ENCODE measurements at regions not wholly inside any gene's neighbourhood (a gene's known extent, or its start where the extent isn't known, plus 50 kb on each side); places are given as distances from the start of the nearest gene placed in this dataset.

DNA sequence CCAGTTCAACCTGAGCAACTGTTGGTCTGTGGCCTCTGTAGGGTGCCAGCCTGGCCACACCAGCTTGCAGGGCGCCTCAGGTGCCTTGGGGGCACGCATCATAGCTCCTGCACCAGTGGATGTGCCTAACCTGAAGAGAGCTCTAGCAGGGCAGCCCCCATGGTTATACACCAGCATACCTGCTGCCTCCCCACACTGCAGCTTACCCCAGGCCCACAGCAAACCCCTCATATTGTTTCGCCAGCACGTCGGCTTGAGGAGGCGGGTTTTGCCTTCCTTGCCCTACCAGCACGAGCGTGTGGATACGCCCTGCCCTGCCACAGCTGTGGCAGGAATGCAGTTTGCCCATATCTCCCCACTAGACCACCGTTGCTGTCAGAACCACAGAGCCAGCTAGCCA, 435.9 kb downstream of the SLCO4C1 start:
- Histone ChIP-seq H3K9me3 (ENCODE audit: low read length) (no peaks in the 10 kb centered on the region), H3K27me3 (ENCODE audit: low read length) (no peaks in the 10 kb centered on the region), H3K9me2 (replicated peaks; ENCODE audit: low read length) (no peaks in the 10 kb centered on the region), H3K27ac (ENCODE audit: low read length) (no peak overlapping the region), H2AFZ (ENCODE audit: low read length) (no peak overlapping the region), H3K9ac (ENCODE audit: low read length) (no peak overlapping the region), H3K4me2 (ENCODE audit: low read length) (no peak overlapping the region), H3K4me3 (ENCODE audit: low read length) (no peak overlapping the region), H3K4me1 (ENCODE audit: insufficient read depth, low read length) (no peaks in the 10 kb centered on the region), H3K79me2 (ENCODE audit: low read length) (no peaks in the 10 kb centered on the region), H4K20me1 (ENCODE audit: low read length) (no peaks in the 10 kb centered on the region), H3K36me3 (ENCODE audit: low read depth, low read length) (no peaks in the 10 kb centered on the region), H3F3A (ENCODE audit: low read length, unreplicated experiment) (no peaks in the 10 kb centered on the region)
- ChIA-PET CTCF (no interaction called here), POLR2A (ENCODE audit: unreplicated experiment) (no interaction called here)
- ATAC-seq (no peak), DNase-seq (no peak)
- no TSS peak for BruUV-seq (replicated peaks)
- TF ChIP-seq EZH2 (IDR thresholded peaks at IDR 0.05; ENCODE audit: low read length, unreplicated experiment) (no peak), EZH2phosphoT487 (IDR thresholded peaks at IDR 0.05; ENCODE audit: borderline replicate concordance, low read length) (no peak)
- TF ChIP-seq, protein P1, sequence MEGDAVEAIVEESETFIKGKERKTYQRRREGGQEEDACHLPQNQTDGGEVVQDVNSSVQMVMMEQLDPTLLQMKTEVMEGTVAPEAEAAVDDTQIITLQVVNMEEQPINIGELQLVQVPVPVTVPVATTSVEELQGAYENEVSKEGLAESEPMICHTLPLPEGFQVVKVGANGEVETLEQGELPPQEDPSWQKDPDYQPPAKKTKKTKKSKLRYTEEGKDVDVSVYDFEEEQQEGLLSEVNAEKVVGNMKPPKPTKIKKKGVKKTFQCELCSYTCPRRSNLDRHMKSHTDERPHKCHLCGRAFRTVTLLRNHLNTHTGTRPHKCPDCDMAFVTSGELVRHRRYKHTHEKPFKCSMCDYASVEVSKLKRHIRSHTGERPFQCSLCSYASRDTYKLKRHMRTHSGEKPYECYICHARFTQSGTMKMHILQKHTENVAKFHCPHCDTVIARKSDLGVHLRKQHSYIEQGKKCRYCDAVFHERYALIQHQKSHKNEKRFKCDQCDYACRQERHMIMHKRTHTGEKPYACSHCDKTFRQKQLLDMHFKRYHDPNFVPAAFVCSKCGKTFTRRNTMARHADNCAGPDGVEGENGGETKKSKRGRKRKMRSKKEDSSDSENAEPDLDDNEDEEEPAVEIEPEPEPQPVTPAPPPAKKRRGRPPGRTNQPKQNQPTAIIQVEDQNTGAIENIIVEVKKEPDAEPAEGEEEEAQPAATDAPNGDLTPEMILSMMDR (conservative IDR thresholded peaks at IDR 0.05; ENCODE audit: low read depth, low read length): no peak
- intact Hi-C loops (cut with micrococcal nuclease): no loop called here

DNA sequence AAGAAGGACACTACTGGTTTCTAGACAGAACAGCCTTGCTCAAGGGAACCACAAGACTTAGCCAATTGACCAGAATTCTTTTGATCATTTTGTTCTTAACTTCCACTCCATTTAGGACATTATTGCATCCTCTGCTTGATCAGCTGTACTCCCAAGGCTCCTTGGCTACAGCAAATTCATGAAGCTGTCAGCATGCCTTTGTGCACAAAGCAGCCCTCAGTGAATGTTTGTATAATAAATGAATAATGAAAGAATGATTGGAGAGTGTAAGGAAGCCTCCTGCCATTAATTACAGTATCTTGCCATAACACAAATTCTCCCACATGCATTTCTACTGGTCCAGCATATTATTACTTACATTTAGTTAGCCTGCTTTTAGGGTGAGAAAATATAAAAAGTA, 449.6 kb downstream of the SLCO4C1 start:
- POLR2A ChIA-PET (ENCODE audit: unreplicated experiment): no interaction called here
- TF ChIP-seq EZH2 (IDR thresholded peaks at IDR 0.05; ENCODE audit: low read length, unreplicated experiment): no peak
- no peak for TF ChIP-seq EZH2phosphoT487 (IDR thresholded peaks at IDR 0.05; ENCODE audit: borderline replicate concordance, low read length)
- TF ChIP-seq, protein P1 (conservative IDR thresholded peaks at IDR 0.05; ENCODE audit: low read depth, low read length): no peak
- no peak overlapping the region for H3K4me3 ChIP-seq (ENCODE audit: low read length)
- intact Hi-C loops (cut with micrococcal nuclease): no loop called here
- H3K27ac ChIP-seq (ENCODE audit: low read length): no peak overlapping the region
- no TSS peak for BruUV-seq (replicated peaks)
- no peaks in the 10 kb centered on the region for H3K9me3 ChIP-seq (ENCODE audit: low read length)
- H3F3A ChIP-seq (ENCODE audit: low read length, unreplicated experiment): no peaks in the 10 kb centered on the region
- H3K9ac ChIP-seq (ENCODE audit: low read length): no peak overlapping the region
- no peaks in the 10 kb centered on the region for H4K20me1 ChIP-seq (ENCODE audit: low read length)
- no peaks in the 10 kb centered on the region for H3K36me3 ChIP-seq (ENCODE audit: low read depth, low read length)
- H3K4me1 ChIP-seq (ENCODE audit: insufficient read depth, low read length): no peaks in the 10 kb centered on the region
- DNase-seq (no peak), ATAC-seq (no peak)
- no peaks in the 10 kb centered on the region for H3K9me2 ChIP-seq (replicated peaks; ENCODE audit: low read length)
- H3K4me2 ChIP-seq (ENCODE audit: low read length): no peak overlapping the region
- H3K79me2 ChIP-seq (ENCODE audit: low read length): no peaks in the 10 kb centered on the region
- no peaks in the 10 kb centered on the region for H3K27me3 ChIP-seq (ENCODE audit: low read length)
- CTCF ChIA-PET: no interaction called here
- no peak overlapping the region for H2AFZ ChIP-seq (ENCODE audit: low read length)

DNA sequence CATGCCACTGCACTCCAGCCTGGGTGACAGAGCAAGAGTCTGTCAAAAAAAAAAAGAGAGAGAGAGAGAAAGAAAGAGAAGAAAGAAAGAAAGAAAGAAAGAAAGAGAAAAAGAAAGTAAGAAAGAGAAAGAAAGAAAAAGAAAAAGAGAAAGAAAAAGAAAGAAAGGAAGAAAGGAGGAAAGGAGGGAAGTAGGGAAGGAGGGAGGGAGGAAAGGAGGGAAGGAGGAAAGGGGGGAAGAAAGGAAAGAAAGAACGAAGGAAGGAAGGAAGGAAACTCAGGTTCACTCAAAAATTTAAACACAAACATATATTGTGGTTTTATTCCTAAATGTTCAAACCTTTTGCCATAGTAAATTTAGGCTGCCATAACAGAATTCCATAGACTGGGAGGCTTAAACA, 453.0 kb downstream of the SLCO4C1 start:
- no peaks in the 10 kb centered on the region for H3K9me2 ChIP-seq (replicated peaks; ENCODE audit: low read length)
- no peak overlapping the region for H3K4me2 ChIP-seq (ENCODE audit: low read length)
- H3K27me3 ChIP-seq (ENCODE audit: low read length): no peaks in the 10 kb centered on the region; the same call in 1 of the 2 replicates
- no peaks in the 10 kb centered on the region for H4K20me1 ChIP-seq (ENCODE audit: low read length)
- no peaks in the 10 kb centered on the region for H3K4me1 ChIP-seq (ENCODE audit: insufficient read depth, low read length)
- H3K9ac ChIP-seq (ENCODE audit: low read length): no peak overlapping the region
- H3K9me3 ChIP-seq (ENCODE audit: low read length): no peaks in the 10 kb centered on the region
- DNase-seq (no peak), ATAC-seq (no peak)
- no peak overlapping the region for H3K27ac ChIP-seq (ENCODE audit: low read length)
- H2AFZ ChIP-seq (ENCODE audit: low read length): no peak overlapping the region
- TF ChIP-seq EZH2 (IDR thresholded peaks at IDR 0.05; ENCODE audit: low read length, unreplicated experiment): no peak
- TF ChIP-seq EZH2phosphoT487 (IDR thresholded peaks at IDR 0.05; ENCODE audit: borderline replicate concordance, low read length): no peak
- TF ChIP-seq, protein P1 (conservative IDR thresholded peaks at IDR 0.05; ENCODE audit: low read depth, low read length): no peak
- ChIA-PET CTCF (no interaction called here), POLR2A (ENCODE audit: unreplicated experiment) (no interaction called here)
- BruUV-seq (replicated peaks): no TSS peak
- no peaks in the 10 kb centered on the region for H3K79me2 ChIP-seq (ENCODE audit: low read length)
- no peaks in the 10 kb centered on the region for H3K36me3 ChIP-seq (ENCODE audit: low read depth, low read length)
- no peak overlapping the region for H3K4me3 ChIP-seq (ENCODE audit: low read length)
- intact Hi-C loops (cut with micrococcal nuclease): no loop called here
- no peaks in the 10 kb centered on the region for H3F3A ChIP-seq (ENCODE audit: low read length, unreplicated experiment)

All from PC-3 (cell line).